T-cell (primary cell): ENCODE measurements at regions not wholly inside any gene's neighbourhood (a gene's known extent, or its start where the extent isn't known, plus 50 kb on each side); places are given as distances from the start of the nearest gene placed in this dataset.

Source experiments
- ATAC-seq, 4 experiments: fragments of 200-7000 bp in 3 of 4; fragments of 150-1000 bp in 1 of 4; cut with Tn5 transposase; replicated peaks in 1 of 4; 1 replicate in 3 of 4; 2 replicates in 1 of 4; pipeline ENCODE4 v1.10.0; 2021; ENCODE audit warnings: moderate library complexity in 3 of 4, mild to moderate bottlenecking in 2 of 4, moderate number of reproducible peaks in 1 of 4
- CTCF ChIA-PET, 2 donors: fragments of 300-600 bp; sonication (Branson Sonifier 250); formaldehyde crosslinking; loops; one replicate each; lab custom pipeline; 2022; ENCODE audit warnings: antibody characterized with exemption in 2 of 2; lab: Charles Lee
- POLR2A ChIA-PET, 2 donors: fragments of 300-600 bp; sonication (Branson Sonifier 250); formaldehyde crosslinking; loops; one replicate each; lab custom pipeline; 2022; ENCODE audit warnings: antibody characterized with exemption in 2 of 2; lab: Charles Lee
- DNase-seq, 35 experiments: peaks; one replicate each; pipeline versions ENCODE4 v3.0.0 to v3.0.0-alpha.2; 2013 to 2023
- H3K27ac ChIP-seq: one replicate; pipeline ENCODE4 v1.5.1; 2013; ENCODE audit warnings: low read length
- H3K27me3 ChIP-seq, 2 experiments: replicated peaks in 1 of 2; 1 replicate in 1 of 2; 2 replicates in 1 of 2; pipeline versions ENCODE4 v1.6.1 to v1.7.0; 2013; ENCODE audit warnings: low read length in 1 of 2, mixed read lengths in 1 of 2; ENCODE audit not compliant: control insufficient read depth in 2 of 2, insufficient read depth in 2 of 2; ENCODE audit errors: extremely low read depth in 1 of 2
- H3K36me3 ChIP-seq, 2 donors: 1 replicate in 1 of 2; 2 replicates in 1 of 2; pipeline versions ENCODE4 v1.6.1 to v1.7.0; 2013; ENCODE audit warnings: low read length in 1 of 2; ENCODE audit not compliant: control insufficient read depth in 2 of 2, insufficient read depth in 1 of 2; ENCODE audit errors: extremely low read depth in 1 of 2
- H3K4me1 ChIP-seq, 2 experiments: 1 replicate in 1 of 2; 2 replicates in 1 of 2; pipeline versions ENCODE4 v1.6.1 to v1.7.0; 2013; ENCODE audit warnings: low read length in 2 of 2, mixed read lengths in 1 of 2; ENCODE audit not compliant: insufficient read depth in 2 of 2, control insufficient read depth in 1 of 2; ENCODE audit errors: extremely low read depth in 1 of 2
- H3K4me3 ChIP-seq, 2 donors: 1 replicate in 1 of 2; 2 replicates in 1 of 2; pipeline versions ENCODE4 v1.5.1 to v1.7.0; 2013; ENCODE audit warnings: mild to moderate bottlenecking in 2 of 2, low read length in 1 of 2, moderate library complexity in 1 of 2; ENCODE audit not compliant: control insufficient read depth in 1 of 2; ENCODE audit errors: extremely low read depth in 1 of 2
- H3K9me3 ChIP-seq: 2 replicates; pipeline ENCODE4 v1.7.0; 2013
- H3K27ac Mint-ChIP-seq, 2 donors: one replicate each; pipeline ENCODE4 v1.8.0; 2020 to 2021; ENCODE audit warnings: mild to moderate bottlenecking in 2 of 2, mixed read lengths in 2 of 2
- H3K27me3 Mint-ChIP-seq, 2 donors: one replicate each; pipeline ENCODE4 v1.8.0; 2021 to 2022; ENCODE audit warnings: mixed read lengths in 2 of 2
- H3K36me3 Mint-ChIP-seq: one replicate; pipeline ENCODE4 v1.8.0; 2021; ENCODE audit warnings: mixed read lengths
- H3K4me1 Mint-ChIP-seq, 3 donors: one replicate each; pipeline ENCODE4 v1.8.0; 2020 to 2022; ENCODE audit warnings: mixed read lengths in 3 of 3, mild to moderate bottlenecking in 1 of 3
- H3K4me3 Mint-ChIP-seq, 3 donors: one replicate each; pipeline ENCODE4 v1.8.0; 2020 to 2022; ENCODE audit warnings: mild to moderate bottlenecking in 3 of 3, mixed read lengths in 3 of 3, moderate library complexity in 3 of 3
- H3K9me3 Mint-ChIP-seq, 3 donors: one replicate each; pipeline ENCODE4 v1.8.0; 2020 to 2022; ENCODE audit warnings: mixed read lengths in 3 of 3
- WGBS: methylation state at CpG from one replicate; pipeline ENCODE4 v1.1.5; 2013; ENCODE audit warnings: missing lambda C conversion rate; ENCODE audit not compliant: insufficient coverage; 5-methylcytosine and 5-hydroxymethylcytosine counted together

DNA sequence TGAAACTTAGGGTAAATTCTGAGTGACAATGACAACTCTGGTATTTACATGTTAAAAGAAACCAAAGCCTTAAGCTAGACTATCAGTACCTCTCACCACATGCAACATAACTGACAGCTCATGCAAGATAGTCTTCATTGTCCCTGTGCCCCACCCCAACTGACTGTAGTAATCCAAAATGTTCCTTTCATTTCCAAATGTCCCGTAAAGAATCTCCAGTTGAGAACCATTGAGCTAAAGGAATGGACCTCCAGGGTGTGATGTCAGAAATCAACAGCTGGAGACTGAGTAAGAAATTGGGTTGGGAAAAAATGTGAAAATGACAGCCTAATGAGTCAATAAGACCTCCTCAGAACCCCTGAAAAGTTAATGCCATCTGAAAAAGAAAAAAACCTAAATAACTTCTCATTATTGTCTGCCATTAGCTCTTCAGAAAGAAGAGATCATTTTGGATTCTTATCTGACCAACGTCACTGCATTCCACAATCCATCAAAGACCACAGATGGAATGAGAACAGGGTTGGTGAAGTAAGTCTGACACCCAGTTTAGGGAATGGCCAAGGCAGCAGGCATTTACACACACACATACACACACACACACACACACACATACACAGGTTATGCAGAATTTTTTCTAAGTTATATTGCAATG, 51.7 kb upstream of the ACVR2A start:
- ATAC-seq (no peak), DNase-seq (no peak)
- H3K4me3 Mint-ChIP-seq: no peak overlapping the region
- ChIA-PET POLR2A (no interaction called here), CTCF (interaction anchor here in 1 of 2 donors (1.2 kb wide), 1 partner anchor 13 kb away, joined by 3 read pairs; no protein-coding TSS in a partner anchor)
- no peaks in the 10 kb centered on the region for H3K36me3 Mint-ChIP-seq
- no CpG with 5 or more reads among the region's 2 CpGs for WGBS
- no peak overlapping the region for H3K27ac Mint-ChIP-seq
- H3K9me3 Mint-ChIP-seq: no peaks in the 10 kb centered on the region
- peaks cover 15 to 20% (median 18%) of the 10 kb centered on the region in 3 donors for H3K4me1 Mint-ChIP-seq
- Histone ChIP-seq H3K4me3 (no peak overlapping the region), H3K27ac (no peak overlapping the region), H3K4me1 (no peaks in the 10 kb centered on the region), H3K36me3 (no peaks in the 10 kb centered on the region), H3K27me3 (no peaks in the 10 kb centered on the region), H3K9me3 (no peaks in the 10 kb centered on the region)
- peaks cover 0 to 5% of the 10 kb centered on the region in 2 donors for H3K27me3 Mint-ChIP-seq

DNA sequence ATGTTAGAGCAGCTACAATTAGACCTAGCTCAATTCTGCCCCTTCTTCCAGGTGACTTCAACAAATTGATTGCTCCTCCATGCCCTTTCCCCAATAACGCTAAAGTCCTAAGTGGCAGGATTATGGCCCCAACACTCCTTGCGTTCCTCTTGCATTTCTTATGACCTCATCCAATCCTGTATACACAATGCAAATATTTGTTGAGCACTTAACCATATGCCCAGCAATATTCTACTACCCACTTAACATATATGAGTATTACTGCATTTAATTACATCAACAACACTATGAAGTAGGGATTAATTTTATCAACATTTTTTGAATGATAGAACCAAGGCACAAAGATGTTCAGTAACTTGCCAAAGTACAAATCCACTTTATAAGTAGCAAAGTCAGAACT, 54.2 kb upstream of the ACVR2A start:
- Histone ChIP-seq H3K27me3 (no peaks in the 10 kb centered on the region), H3K27ac (no peak overlapping the region), H3K9me3 (no peaks in the 10 kb centered on the region), H3K4me1 (no peaks in the 10 kb centered on the region), H3K4me3 (no peak overlapping the region), H3K36me3 (no peaks in the 10 kb centered on the region)
- 100% methylated on average over 2 of the region's 2 CpGs for WGBS
- no peak overlapping the region for H3K4me3 Mint-ChIP-seq
- DNase-seq (no peak), ATAC-seq (no peak)
- peaks cover 6 to 8% (median 6%) of the 10 kb centered on the region in 3 donors for H3K4me1 Mint-ChIP-seq
- ChIA-PET CTCF (no interaction called here), POLR2A (no interaction called here)
- H3K9me3 Mint-ChIP-seq: no peaks in the 10 kb centered on the region
- peaks cover 0 to 5% of the 10 kb centered on the region in 2 donors for H3K27me3 Mint-ChIP-seq
- no peak overlapping the region for H3K27ac Mint-ChIP-seq
- no peaks in the 10 kb centered on the region for H3K36me3 Mint-ChIP-seq

DNA sequence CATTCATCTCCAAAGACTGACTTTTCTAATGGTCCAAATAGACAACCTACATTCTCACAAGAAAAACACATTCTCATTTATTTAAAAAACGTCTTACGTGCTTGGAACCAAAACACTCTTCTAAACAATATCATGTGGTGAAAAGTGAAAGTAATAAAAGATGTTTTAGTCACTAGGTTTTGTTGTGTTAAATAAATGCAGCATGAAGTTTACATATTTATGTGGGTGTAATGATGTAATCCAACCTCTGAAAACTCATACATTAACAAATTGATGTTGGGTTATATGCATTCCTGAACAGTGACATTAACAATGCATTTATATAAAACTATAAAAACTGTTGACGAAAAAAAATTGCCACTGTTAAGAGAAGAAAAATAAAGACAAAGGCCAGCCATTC, 55.1 kb upstream of the ACVR2A start:
- Mint-ChIP-seq H3K9me3 (no peaks in the 10 kb centered on the region), H3K4me1 (peaks cover 6 to 8% (median 6%) of the 10 kb centered on the region in 3 donors), H3K36me3 (no peaks in the 10 kb centered on the region), H3K27ac (no peak overlapping the region), H3K4me3 (no peak overlapping the region), H3K27me3 (peaks cover 0 to 9% of the 10 kb centered on the region in 2 donors)
- CTCF ChIA-PET: no interaction called here
- no peaks in the 10 kb centered on the region for H3K9me3 ChIP-seq
- no peak overlapping the region for H3K27ac ChIP-seq
- no peak overlapping the region for H3K4me3 ChIP-seq
- no peak for DNase-seq
- no CpG with 5 or more reads among the region's 3 CpGs for WGBS
- no peaks in the 10 kb centered on the region for H3K36me3 ChIP-seq
- no peak for ATAC-seq
- no peaks in the 10 kb centered on the region for H3K4me1 ChIP-seq
- no peaks in the 10 kb centered on the region for H3K27me3 ChIP-seq
- POLR2A ChIA-PET: no interaction called here

DNA sequence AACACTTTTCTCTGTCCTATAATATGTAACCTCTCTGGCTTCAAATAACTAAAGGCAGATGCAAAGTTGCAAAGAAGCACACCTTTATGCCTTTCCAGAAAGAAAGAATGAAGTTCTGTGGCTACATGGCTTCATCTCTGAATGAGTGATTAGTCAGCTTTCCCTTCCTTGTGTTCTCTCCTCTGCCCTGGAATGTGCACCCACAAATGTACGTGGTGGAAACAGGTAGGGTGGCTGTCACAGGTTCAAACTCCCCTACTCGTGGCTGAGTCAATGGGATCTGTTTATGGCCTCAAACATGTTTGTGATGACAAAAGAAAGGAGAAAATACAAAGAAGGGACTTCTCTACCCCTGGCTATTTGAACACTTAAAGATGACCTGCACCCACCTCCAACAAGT, 55.5 kb upstream of the ACVR2A start:
- H3K27ac ChIP-seq: no peak overlapping the region
- H3K36me3 ChIP-seq: no peaks in the 10 kb centered on the region
- DNase-seq (no peak), ATAC-seq (no peak)
- CTCF ChIA-PET: no interaction called here
- no peak overlapping the region for H3K4me3 Mint-ChIP-seq
- no peaks in the 10 kb centered on the region for H3K4me1 ChIP-seq
- no peaks in the 10 kb centered on the region for H3K9me3 ChIP-seq
- POLR2A ChIA-PET: no interaction called here
- no peak overlapping the region for H3K4me3 ChIP-seq
- WGBS: no CpG with 5 or more reads among the region's 2 CpGs
- no peaks in the 10 kb centered on the region for H3K36me3 Mint-ChIP-seq
- no peaks in the 10 kb centered on the region for H3K9me3 Mint-ChIP-seq
- no peak overlapping the region for H3K27ac Mint-ChIP-seq
- peaks cover 0 to 9% of the 10 kb centered on the region in 2 donors for H3K27me3 Mint-ChIP-seq
- peaks cover 6 to 8% (median 6%) of the 10 kb centered on the region in 3 donors for H3K4me1 Mint-ChIP-seq
- H3K27me3 ChIP-seq: no peaks in the 10 kb centered on the region

DNA sequence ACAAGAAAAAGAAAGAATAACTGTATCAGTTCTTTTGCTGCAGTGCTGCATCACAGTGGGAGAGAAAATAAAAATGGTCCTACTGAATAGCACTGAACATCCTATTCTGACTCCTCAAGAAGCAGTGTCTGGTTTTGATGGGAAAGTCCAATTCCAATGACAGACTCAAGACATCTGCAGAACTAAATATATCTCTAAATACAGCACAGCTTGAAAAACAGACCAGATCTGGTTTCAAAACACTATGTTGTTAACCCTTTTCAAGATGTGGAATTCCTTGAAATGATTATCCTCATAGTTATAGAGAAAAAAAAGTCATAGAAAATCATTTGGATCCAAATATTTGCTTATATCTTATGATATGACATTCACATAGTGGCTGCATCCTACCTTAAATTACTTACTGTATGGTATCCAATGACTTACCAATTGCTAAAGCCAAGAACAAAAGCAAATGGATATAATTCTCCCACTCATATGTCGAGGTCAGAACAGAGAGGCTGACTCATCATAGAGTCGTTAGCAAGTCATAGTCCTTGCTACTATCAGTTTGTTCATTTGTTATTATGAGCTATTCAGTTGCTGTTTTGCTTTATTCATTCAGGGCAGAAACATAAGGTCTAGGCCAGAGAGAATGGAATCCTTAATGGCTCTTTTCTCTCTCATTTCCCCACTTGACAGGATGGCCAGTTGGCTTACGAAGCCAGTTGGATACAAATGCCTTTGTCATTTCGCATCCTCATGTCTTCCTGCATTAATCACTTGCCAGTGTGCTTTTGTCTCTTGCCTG, 62.5 kb upstream of the ACVR2A start:
- H3K4me3 ChIP-seq: no peak overlapping the region
- H3K27me3 Mint-ChIP-seq: peaks cover 0 to 7% of the 10 kb centered on the region in 2 donors
- H3K4me3 Mint-ChIP-seq: no peak overlapping the region
- DNase-seq: no peak
- H3K4me1 Mint-ChIP-seq: peaks cover 6 to 8% (median 6%) of the 10 kb centered on the region in 3 donors
- no peaks in the 10 kb centered on the region for H3K36me3 ChIP-seq
- no CpG with 5 or more reads among the region's 4 CpGs for WGBS
- H3K27me3 ChIP-seq: no peaks in the 10 kb centered on the region
- ChIA-PET POLR2A (no interaction called here), CTCF (no interaction called here)
- no peaks in the 10 kb centered on the region for H3K4me1 ChIP-seq
- H3K27ac ChIP-seq: no peak overlapping the region
- H3K9me3 ChIP-seq: no peaks in the 10 kb centered on the region
- H3K27ac Mint-ChIP-seq: no peak overlapping the region
- no peak for ATAC-seq
- H3K9me3 Mint-ChIP-seq: no peaks in the 10 kb centered on the region
- no peaks in the 10 kb centered on the region for H3K36me3 Mint-ChIP-seq

DNA sequence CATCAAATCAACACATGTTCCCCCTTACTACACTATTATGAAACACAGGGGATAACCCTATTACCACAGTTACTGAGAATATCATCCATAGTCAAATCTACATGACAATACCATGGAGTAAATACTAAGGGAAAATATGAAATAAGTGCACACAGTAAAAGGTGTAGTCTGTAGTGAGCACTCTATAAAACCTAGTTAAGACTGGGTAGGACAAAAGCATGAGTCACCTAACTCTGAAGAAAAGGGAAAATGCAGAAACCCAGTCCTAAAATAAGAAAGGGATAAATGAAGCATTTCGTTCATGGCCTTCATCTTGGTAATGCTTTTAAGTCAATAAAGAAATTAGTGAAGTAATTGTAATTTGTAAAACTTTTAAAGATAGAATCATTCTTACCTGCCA, 65.4 kb upstream of the ACVR2A start:
- no peak overlapping the region for H3K4me3 Mint-ChIP-seq
- Histone ChIP-seq H3K4me1 (no peaks in the 10 kb centered on the region), H3K36me3 (no peaks in the 10 kb centered on the region), H3K4me3 (no peak overlapping the region), H3K27me3 (no peaks in the 10 kb centered on the region), H3K27ac (no peak overlapping the region), H3K9me3 (no peaks in the 10 kb centered on the region)
- DNase-seq (no peak), ATAC-seq (no peak)
- H3K9me3 Mint-ChIP-seq: no peaks in the 10 kb centered on the region
- CTCF ChIA-PET: no interaction called here
- no CpG with 5 or more reads among the region's 1 CpG for WGBS
- peaks cover 0 to 14% of the 10 kb centered on the region in 2 donors for H3K27me3 Mint-ChIP-seq
- H3K4me1 Mint-ChIP-seq: no peaks in the 10 kb centered on the region
- POLR2A ChIA-PET: no interaction called here
- H3K36me3 Mint-ChIP-seq: no peaks in the 10 kb centered on the region
- no peak overlapping the region for H3K27ac Mint-ChIP-seq
